ENCODE measurements at regions not wholly inside any gene's neighbourhood (a gene's known extent, or its start where the extent isn't known, plus 50 kb on each side); places are given as distances from the start of the nearest gene placed in this dataset.

DNA sequence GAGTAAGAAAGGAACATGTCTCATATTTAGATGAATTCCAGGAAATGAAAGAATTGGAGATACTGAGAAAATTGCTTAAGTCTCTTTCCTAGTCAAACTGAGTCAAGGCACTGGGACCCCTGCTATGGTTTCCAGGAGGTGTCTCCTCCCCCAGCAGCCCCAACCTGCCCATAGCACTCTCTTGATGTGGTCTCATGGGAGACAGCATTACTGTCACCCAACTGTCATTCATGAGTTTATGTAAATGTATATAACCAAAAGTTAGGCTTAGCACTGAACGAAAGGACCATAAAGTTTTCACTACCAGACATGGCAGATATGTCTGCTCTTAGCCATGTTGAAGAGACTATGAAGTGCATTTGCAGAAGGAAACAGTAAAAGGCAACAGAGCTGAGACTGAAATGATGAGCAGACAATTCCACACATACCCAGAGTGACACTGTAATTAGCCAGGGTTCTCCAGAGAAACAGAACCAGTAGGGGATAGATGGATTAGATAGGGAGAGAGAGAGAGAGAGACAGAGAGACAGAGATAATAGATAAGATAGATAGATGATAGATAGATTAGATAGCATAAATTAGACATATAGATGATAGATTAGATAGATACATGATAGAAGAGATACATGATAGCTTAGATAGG lies 328.1 kb downstream of the BRD1 start:
- no peak for DNase-seq

GRCh38 chr22:49497266-49497665 lies 330.4 kb downstream of the BRD1 start:
- no peak for DNase-seq

GRCh38 chr22:49494555-49494954 lies 333.1 kb downstream of the BRD1 start:
- no peak for DNase-seq

DNA sequence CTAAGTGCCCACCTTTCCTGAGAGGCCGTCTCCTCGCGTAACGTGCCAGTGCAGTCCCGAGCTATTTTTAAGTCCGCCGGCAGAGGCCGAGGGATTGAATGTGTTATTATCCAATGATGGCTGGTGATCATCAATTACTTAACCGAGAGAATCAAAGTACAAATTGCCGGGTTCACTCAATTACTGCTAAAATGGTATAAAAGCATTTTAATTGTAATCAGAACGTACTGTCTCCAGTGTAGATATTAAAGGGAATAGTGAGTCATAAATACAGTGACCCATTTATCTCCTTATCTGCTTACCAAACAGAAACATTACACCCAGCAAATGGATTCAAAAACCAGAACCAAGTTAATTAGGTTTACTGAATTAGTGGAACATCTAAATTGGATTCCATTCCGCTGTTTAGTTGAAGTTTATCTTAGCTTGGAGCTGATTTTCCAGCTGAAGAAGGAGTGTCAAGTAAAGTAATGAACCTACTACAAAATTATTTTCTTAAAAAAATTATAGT lies 334.9 kb downstream of the BRD1 start:
- DNase-seq = no peak

GRCh38 chr22:49492308-49492707 lies 335.4 kb downstream of the BRD1 start:
- no peak for DNase-seq

- DNase-seq = no peak
Observed at GRCh38 chr22:49491726-49492125, 335.9 kb downstream of the BRD1 start.

DNA sequence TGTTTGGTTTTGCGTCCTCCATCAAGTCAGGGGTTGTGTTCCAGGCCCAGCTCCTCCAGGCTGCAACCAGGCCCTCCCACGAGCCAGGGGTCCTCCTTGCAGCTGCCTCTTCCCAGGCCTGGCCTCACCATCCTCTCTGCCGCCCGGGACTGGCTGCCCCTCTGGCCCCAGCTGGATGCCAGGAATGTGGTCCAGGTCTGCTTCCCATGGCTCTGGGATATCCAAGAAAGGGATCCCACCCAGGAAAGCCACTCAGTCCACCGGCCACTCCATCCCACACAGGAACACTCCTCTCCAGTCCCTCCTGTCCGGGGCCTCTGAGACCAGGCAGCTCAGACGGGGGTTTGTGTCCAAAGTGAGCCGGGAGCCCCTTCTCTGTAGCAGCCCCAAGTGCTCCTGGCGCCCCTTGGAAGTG lies 336.4 kb downstream of the BRD1 start:
- DNase-seq = no peak

- DNase-seq = no peak
Observed at GRCh38 chr22:49490692-49491091, 337.0 kb downstream of the BRD1 start.

- no peak for DNase-seq
Observed at GRCh38 chr22:49489821-49490220, 337.9 kb downstream of the BRD1 start.

- DNase-seq = no peak
Observed at GRCh38 chr22:49488943-49489342, 338.7 kb downstream of the BRD1 start.

- no peak for DNase-seq
Observed at GRCh38 chr22:49487950-49488349, 339.7 kb downstream of the BRD1 start.

DNA sequence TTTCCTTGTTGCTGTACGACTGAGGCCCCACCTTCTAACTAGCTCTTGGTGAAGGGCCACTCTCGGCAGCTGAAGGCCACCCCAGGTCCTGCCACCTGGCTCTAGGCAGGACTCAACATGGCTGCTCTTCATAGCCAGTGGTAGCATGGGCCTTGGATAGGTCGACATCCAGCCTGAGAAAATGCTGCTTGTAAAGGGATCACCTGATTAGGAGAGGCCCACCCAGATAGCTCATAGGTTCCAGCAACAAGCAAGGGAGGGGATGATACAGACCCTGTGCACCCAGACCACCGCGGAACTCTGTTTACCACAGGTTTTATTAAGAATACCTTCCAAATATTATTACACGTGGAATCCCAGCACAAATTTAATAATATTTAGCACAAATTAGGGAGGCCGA lies 341.4 kb downstream of the BRD1 start:
- no peak for DNase-seq

- DNase-seq = no peak
Observed at GRCh38 chr22:49483946-49484345, 343.7 kb downstream of the BRD1 start.

DNA sequence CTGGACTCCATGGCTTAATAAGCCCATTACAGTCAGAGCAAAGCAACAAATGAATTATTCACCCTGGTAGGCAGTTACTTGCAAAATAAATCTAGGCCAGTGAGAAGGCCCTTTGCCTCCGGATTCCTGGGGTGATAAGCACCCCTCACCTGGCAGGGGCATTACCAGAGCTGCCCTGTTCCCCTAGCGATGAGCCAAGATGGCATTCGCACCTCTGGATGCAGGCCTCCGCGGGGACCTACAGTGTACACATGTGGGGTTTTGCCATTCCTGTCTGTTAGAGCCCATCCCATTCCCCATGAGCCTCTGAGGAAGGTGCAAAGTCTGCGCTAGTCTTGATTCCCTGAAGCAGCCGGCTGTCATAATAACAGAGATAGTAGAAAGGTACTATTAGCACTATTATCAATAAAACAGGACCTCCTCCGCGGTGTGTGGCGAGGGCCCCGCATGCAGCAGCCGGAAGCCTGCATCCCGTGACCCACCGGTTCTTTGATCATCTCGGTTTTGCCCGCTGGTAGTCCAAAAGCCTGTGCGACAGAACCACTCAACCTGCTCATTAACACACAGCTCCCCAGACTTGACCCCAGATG lies 344.3 kb downstream of the BRD1 start:
- no peak for DNase-seq

GRCh38 chr22:49482811-49483210 lies 344.9 kb downstream of the BRD1 start:
- no peak for DNase-seq

- DNase-seq = no peak
Observed at GRCh38 chr22:49481659-49482399, 345.8 kb downstream of the BRD1 start.

GRCh38 chr22:49480896-49481658 lies 346.6 kb downstream of the BRD1 start:
- DNase-seq = no peak

DNA sequence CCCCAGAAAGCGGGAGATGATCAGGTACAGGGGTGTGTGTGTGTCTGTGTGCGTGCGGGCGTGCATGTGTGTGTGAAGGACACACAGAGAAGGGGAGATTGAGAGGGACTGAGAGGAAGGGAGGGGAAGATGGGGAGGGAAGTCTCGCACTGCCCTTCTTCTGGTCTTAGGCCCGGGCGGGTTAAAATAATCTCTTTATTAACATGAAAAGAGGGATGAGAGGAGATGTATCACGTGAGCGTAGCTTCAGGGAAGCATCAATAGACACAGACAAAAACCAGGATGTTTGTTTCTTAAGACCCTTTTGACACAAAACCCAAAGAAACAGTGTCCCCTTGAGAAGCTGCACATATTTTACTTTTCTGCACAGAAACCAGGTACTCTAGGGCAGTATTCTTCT lies 347.3 kb downstream of the BRD1 start:
- no peak for DNase-seq

- DNase-seq = no peak
Observed at GRCh38 chr22:49479566-49479965, 348.1 kb downstream of the BRD1 start.

GRCh38 chr22:49476800-49477400 lies 350.8 kb downstream of the BRD1 start:
- no peak for DNase-seq

- no peak for DNase-seq
Observed at GRCh38 chr22:49476176-49476575, 351.5 kb downstream of the BRD1 start.

- DNase-seq = no peak
Observed at GRCh38 chr22:49475253-49475652, 352.4 kb downstream of the BRD1 start.

GRCh38 chr22:49473286-49473685 lies 354.4 kb downstream of the BRD1 start:
- DNase-seq = no peak
